ENCODE measurements at regions not wholly inside any gene's neighbourhood (a gene's known extent, or its start where the extent isn't known, plus 50 kb on each side); places are given as distances from the start of the nearest gene placed in this dataset.
"Not testable (repeated sequence)": the region's sequence is repeated elsewhere in the genome, so short reads cannot be mapped to it uniquely, and the experiment has no call there.

DNA sequence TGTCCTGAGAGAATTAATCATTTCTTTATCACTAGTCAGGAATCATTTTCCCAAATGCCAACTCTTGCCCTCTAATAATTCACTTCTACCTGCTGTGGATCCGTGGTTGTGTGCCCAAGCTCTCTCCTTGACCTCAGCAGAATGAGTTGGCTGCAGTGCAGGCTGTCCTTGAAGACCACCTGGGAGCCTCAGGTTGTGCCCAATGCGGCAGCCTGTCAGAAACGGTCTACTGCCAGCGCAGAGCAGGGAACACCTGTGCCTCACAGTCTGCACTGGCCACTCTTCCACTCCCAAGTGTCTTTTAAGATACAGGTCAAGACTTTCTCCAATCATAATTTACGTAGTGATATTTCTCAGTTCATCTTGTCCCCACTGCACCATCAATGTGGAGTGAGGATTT lies 246.0 kb upstream of the PHF14 start:
- DNase-seq = no peak

DNA sequence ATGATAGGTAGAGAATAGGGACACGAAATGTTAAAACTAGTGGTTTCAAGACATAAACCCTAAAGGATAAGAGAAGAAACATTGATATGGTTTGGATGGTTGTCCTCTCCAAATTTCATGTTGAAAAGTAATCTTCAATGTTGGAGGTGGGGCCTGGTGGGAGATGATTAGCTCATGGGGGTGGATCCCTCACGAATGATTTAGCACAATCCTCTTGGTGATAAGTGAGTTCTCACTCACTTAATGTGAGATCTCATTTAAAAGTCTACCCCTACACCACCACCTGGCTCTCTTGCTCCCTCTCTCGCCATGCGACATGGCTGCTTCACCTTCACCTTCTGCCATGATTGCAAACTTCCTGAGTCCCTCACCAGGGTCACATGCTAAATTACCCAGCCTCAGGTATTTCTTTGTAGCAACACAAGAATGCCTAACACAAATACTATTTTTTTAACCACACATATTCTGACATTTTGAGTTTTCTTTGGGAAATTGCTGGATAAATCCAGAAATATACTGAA lies 242.4 kb upstream of the PHF14 start:
- no peak for DNase-seq

- no peak for DNase-seq
Observed at GRCh38 chr7:10733747-10734146, 239.9 kb upstream of the PHF14 start.

DNA sequence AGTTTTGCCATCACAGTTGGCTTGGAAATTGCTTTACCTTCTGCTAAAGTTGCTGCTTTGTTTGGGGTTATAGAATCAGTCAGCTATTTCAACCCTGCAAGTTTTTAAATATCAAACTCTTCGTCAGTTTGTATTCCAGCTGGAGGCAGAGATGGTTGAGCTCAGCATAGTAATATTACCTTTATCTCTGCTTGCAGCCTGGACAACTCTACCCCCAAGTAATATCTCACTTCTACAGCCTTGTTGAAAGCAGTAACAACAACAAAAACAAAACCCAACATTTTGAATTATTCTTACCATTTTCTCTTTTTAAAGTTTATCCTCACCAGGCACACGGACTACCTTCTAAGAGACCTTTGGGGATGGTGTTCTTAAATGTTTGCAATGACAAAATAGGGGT lies 239.1 kb upstream of the PHF14 start:
- no peak for DNase-seq

DNA sequence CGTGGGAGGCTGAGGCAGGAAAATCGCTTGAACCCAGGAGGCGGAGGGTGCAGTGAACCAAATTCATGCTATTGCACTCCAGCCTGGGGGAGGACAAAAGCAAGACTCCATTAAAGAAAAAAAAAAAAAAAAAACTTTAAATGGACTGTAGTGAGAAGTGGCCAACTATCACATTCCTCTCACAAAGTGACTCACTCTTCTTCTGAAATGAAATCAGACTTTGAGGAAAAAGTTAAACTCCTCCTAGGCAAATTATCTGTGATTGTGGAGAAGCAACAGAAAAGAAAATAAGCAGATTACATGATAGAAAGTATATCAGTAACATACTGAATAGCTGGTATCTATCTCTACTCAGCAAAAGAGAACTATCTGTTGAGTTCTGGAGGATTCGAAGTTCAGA lies 234.3 kb upstream of the PHF14 start:
- no peak for DNase-seq

GRCh38 chr7:10740805-10741204 lies 232.9 kb upstream of the PHF14 start:
- no peak for DNase-seq

GRCh38 chr7:10756981-10757380 lies 216.7 kb upstream of the PHF14 start:
- no peak for DNase-seq

- DNase-seq = no peak
Observed at GRCh38 chr7:10759120-10759519, 214.6 kb upstream of the PHF14 start.

DNA sequence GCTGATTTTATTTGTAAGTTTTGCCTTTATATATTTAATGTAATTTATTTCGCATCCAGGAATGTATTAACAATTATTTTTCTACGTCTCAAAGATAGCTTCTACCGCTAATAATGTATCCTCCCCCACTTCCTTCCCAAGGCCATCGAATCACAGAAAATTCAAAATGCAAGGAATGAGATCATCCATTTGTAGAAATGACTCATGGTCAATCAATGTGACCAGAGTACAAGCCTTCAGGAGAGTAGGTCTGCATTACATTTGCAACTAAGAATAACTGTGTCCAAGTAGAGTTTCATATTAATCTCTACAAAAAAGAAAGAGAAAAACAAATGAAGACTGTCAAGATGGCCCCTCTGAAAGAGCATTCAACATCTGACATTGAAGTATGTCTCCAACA lies 205.9 kb upstream of the PHF14 start:
- DNase-seq = no peak

DNA sequence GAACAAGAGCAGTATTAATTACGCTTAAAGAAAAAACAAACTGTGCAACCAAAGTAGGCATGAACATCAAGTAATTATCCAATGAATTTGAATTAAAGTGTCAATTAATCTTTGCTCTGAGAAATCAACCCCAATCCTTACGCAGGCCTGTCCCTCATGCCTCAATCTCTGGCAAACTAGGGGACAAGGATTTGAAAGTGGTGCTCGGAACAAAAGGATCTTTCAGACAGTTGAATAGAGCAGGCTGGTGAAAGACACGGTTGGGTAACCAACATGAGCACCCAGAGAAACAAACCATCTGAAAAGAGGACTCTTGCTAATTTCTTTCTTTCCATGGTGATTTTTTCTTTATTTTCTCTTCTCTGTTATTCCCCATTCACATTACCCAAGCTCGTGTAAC lies 203.5 kb upstream of the PHF14 start:
- DNase-seq = no peak

DNA sequence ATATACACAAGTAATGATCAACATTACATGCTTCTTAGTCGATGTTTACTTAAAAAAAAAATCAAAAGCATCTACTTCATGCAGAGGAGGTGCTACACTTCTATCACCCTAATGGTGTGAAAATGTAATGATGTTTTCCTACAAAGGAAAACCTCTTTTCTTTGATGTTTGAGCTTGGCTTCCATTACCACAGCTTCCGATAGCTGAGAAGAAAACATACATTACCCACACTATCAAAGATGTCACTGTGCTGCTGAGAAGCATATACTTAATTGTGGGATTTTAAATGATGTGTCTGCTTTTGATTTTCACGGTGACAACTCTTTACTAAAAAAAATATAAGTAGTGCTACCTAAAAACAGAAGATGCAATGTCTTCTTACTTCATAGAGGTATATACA lies 200.2 kb upstream of the PHF14 start:
- no peak for DNase-seq

DNA sequence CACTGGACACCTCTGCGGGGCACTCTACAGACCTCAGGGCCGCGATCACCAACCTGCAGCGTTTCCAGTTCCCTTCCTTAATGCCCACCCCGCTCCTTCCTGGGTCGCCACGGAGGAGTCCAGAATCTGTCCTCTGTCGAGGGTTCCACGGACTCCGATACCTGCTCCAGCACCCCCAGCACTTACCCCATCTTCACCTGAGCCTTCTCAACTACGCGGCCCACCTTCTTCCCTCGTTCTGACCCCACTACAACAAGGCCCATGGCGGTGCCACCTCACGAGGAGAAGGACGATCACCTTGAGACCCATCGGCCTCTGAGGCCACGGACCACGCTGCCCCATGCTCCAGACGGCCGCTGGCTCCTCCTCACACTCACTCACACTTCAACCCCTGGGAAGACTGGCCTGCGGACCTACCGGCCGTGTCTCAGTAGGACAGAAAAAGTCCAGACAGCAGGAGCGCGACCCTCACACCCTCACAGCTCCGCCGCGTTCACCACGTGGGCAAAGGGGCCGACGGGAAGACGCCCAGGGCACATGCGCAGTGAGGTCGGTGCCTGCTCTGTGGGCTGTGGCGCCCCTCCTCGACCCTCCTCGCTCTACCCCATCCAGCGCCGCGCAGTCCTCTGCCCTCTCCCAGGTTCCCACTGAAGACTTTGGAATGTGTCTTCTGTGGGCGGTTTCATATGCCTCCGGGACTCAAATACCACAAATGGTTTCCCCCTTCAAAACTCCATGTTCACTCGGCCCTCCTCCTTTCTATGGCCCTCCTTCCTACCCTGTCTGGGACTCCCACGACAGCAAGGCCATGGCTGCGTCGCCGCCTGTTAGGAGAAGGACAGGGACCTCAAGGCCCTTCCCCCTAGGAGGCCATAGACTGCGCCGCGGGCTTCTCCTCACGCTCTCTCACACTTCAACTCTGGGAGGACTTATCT lies 193.9 kb upstream of the PHF14 start:
- no peak for DNase-seq

- no peak for DNase-seq
Observed at GRCh38 chr7:10780400-10780747, 193.3 kb upstream of the PHF14 start.

DNA sequence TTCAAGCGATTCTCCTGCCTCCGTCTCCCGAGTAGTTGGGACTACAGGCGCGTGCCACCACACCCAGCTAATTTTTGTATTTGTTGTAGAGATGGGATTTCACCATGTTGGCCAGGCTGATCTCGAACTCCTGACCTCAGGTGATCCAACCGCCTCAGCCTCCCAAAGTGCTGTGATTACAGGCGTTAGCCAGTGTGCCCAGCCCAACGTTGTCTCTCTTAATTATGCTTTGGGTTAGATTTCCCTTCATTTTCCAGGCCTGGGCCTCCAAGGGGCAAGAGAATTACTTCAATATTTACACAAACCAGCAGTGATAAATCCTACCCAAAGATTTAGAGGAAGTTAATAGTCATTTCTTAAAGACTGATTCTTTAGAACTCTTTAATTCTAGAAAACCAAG lies 186.7 kb upstream of the PHF14 start:
- DNase-seq = not testable (repeated sequence)

GRCh38 chr7:10789170-10789569 lies 184.5 kb upstream of the PHF14 start:
- no peak for DNase-seq

DNA sequence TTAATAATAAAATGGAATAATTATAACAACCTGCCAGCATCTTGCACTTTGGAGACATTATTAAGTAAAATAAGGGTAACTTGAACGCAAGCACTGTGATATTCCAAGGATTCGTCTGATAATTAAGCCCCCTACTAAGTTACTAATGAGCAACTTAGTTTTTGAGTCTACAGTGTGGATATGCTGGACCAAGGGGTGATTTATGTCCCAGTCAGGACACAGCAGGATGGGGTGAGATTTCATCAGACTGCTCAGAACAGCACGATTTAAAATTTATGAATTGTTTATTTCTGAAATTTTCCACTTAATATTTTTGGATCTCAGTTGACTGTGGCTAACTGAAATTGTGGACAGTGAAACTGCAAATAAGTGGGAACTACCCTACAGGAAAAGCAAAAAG lies 182.8 kb upstream of the PHF14 start:
- DNase-seq = no peak

DNA sequence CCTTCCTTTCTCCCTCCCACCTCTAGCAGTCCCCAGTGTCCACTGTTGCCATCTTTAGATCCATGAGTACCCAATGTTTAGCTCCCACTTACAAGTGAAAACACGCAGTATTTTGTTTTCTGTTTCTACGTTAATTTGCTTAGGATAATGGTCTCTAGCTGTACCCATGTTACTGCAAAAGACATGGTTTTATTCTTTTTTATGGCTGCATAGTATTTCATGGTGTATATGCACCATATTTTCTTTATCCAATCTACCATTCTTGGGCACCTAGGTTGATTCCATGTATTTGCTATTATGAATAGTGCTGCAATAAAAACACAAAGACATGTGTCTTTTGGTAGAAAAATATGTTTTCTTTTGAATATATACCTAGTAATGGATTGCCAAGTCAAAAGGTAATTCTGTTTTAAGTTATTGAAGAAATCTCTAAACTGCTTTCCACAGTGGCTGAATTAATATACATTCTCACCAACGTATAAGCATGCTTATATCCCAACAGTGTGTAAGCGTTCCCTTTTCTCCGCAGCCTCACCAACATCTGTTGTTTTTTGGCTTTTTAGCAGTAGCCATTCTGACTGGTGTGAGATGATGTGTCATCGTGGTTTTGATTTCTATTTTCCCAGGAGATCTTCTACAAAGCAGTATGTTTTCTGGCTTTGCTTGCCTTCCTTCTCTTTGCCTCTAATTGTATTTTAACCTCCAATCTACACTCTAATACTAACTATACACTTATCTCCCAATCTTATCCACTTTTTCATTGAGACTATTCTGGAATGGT lies 179.5 kb upstream of the PHF14 start:
- no peak for DNase-seq

DNA sequence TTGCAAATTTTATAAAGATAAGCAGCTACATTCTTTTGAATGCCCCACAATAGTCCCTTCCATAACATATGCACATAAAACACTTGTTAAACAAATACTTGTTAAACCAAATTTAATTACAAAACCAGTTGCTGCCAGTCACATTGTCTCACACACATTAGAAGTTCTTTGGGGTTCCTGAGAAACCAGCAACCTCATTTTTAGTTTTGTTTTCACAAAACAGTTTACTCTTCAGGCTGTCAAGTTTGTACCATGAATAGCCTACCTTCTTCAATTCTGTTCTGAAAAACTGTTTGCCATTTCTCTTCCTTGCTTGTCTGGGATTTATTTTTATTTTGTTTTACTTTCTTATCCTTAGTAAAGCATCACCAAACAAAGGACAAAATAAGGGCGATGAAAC lies 176.5 kb upstream of the PHF14 start:
- no peak for DNase-seq

DNA sequence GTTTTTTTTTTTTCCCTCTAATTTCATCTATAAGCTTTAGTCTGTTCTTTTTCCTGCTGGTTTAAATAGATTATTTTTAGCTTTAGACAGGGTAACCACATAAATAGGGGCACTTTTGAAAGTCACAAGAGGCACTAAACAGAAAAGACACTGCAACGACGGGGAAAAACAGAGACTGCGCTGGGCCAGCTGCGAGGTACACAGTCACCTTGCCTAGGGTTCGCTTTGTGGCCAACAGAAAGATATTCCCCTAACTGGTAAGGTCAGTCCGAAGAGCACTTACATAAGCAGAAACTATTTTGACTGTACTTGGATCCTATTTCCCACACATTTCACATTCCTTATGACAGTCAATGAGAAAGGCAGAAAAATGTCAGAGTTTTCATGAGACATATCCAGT lies 175.6 kb upstream of the PHF14 start:
- no peak for DNase-seq

- DNase-seq = no peak
Observed at GRCh38 chr7:10799475-10799874, 174.2 kb upstream of the PHF14 start.

DNA sequence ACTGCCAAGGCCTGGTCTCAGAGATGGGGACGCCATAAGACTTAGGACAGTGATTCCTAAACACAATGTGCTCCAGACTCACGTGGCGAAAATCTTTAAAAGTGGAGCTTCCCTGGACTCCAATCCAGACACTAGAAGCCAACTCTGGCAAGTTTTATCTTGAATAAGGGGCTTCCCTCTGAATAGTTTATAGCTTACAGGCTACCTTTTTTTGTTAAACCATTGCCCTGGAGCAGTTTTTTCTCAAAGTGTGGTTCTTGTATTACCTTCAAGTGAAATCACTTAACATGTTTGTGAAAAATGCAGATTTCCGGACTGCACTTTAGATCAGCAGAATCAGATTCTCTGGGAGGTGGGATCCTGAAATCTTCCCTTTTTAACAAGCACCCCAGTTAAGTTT lies 171.7 kb upstream of the PHF14 start:
- no peak for DNase-seq

DNA sequence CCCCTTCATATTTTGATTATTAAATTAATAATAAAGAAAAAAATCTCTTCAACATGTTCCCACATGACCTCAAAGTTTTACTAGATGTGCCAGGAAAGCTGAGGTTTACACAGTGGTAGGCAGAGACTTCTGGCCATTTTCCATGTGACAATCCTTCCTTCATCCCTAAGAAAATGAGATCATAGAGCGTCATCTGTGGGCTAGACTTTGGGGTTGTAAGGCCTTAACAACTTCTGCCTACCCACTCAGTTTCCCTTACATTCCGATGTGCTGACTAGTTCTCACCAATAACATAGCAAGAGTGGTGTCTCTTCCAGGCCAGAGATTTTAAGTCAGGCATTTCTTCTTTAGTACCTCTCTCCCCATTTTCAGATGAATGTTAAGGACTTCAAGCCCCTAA lies 171.1 kb upstream of the PHF14 start:
- no peak for DNase-seq

DNA sequence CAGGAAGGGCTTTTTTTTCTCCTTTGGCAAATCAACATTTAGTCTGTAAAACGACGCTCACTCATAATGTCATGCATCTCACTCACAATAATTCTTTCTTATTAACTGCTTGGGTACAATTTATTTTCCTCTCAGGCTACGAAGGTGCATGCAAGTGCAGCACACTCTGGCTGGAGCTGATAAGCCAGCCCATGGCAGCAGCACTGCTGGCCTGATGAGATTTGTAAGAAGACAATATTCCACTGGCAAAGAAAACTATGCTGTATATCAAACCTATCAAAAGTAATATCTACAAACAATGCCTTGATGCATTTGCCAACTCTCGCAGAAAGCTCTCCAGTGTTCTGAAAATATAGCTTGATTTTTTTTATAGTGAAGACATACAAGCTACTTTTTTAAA lies 170.0 kb upstream of the PHF14 start:
- DNase-seq = no peak

GRCh38 chr7:10804770-10805169 lies 168.9 kb upstream of the PHF14 start:
- no peak for DNase-seq
